ENCODE measurements at regions not wholly inside any gene's neighbourhood (a gene's known extent, or its start where the extent isn't known, plus 50 kb on each side); places are given as distances from the start of the nearest gene placed in this dataset.
"Not testable (repeated sequence)": the region's sequence is repeated elsewhere in the genome, so short reads cannot be mapped to it uniquely, and the experiment has no call there.

DNA sequence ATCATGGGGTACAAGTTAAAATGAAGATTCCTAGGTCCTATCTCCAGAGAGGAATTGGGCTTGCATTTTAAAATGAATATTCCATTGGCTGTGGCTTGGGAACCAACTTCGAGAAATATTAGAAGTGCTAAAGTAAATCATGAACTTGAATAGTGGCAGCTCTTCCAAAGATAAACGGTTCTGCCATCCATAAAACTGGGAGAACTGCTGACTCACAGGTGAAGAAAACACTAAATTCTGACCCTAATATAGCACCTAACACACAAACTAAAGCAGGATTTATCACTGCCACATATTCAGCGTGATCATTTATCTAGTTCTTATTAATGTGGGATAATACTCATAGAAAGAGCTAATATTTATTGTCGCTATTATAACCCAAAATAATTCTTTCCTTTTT, 508.1 kb upstream of the ID4 start:
- no peak for DNase-seq

DNA sequence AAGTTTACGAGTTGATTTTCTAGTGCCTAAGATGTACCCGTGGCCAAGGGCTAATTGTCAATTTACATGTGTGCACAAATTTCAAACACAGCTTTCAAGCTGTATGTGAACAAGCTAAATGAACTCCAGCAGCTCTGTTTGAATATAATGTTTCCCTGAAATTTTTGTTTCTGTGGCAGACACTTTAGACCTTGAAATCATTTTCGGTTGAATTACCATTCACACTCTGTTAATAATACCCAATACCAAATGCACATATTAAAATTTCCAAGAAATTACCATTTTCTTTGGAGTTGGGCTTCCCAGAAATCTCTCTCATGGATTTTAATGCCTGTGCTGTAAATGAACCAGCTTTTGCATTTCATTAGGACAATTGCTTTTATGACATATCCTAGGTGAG, 506.1 kb upstream of the ID4 start:
- no peak for DNase-seq

DNA sequence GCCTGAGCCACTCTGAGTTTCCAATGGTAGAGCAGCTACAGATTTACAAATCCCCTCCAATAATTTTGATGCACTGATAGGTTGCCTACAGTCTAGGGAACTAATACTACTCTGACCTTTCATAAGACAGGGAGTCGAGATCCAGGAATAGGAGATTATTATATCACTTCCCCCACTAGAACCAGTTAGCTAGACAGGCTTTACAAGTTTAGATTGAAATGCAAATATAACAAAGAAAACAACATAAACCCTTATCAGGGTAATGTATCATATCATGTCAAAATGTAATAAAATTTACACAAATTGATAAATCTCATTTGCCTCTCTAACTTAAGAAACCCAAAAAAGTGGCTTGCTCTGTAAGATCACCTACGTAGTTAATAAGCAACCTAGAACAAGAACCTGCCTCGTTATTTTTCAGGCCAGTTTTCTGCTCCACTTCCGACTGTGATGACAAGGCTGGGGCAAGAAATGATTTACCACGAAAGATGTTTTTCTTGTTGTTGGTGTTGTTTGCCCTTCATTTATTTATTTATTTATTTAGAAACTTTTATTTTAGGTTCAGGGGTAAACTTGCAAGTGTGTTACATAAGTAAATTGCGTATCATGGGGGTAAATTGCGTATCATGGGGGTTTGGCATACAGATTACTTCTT, 504.2 kb upstream of the ID4 start:
- DNase-seq, result no peak

DNA sequence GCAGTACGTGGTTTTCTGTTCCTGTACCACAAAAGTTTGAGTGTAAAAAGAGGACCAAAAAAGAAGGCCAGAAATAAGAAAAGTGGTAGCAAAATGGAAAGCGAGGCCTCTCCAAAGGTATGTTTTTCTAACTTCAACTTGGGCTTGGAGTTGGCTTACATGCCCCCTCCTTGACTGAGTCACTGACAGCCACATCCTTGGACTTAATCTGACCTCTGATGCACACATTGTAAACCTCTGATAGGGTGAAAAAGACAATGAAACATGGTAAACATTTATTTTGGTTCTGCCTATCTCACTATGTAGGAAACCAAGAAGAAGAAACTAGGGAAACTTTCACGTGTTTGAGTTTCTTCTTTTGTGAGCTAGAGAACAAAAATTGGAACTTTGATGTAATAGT, 503.2 kb upstream of the ID4 start:
- DNase-seq, result no peak

DNA sequence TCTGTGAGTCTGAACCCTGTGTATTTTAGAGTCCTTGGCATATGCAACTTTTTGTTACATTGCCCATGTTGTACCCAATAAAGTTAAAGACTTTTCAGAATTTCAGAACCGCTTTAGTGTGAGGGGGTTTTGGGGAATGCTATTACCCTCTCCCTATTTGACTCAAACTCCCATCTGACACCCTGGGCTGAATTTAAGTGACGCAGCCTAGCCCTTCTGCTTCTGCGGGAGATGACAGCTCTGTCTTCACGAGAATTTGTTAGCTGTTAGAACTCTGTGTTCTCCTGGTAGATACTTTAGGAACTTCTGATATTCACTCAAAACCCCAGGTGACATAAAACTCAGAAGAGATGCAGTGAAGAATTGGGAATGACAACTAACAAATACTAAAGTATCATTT, 500.6 kb upstream of the ID4 start:
- DNase-seq, result no peak

DNA sequence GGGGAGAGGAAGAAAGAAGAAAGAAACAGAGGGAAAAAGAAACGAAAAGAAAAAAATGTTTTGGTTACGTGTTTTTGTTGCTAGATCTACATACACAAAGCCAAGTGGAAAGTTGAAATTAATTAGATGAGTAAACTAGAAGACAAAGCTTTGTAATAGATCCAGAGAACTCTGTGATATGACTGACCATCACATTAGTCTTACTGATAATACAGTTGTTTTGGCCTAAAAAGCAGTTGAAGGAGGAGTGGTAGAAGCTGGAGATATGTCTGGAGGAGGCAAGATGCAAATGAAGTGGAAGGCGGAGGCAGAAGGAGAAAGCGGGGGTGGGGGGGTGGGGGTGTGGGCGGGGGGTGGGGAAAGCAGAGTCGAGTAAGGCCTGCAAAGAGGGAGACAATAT, 500.1 kb upstream of the ID4 start:
- no peak for DNase-seq

DNA sequence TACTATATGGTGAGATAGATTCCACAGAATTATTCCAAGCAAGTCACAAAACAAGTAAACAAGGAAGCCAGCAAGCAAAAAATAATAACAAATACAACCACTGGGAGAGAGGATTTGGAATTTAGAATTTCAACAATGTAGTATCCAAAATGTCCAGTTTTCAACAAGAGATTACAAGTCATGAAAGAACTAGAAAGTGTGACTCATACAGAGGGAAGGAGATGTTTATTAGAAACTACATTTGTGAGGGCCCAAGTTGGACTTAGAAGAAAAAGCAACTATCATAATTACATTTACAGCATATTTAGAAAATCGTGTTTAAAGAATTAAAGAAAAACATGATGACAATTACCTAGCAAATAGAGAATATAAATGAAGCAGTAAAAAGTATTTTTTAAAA, 494.6 kb upstream of the ID4 start:
- DNase-seq, result no peak

DNA sequence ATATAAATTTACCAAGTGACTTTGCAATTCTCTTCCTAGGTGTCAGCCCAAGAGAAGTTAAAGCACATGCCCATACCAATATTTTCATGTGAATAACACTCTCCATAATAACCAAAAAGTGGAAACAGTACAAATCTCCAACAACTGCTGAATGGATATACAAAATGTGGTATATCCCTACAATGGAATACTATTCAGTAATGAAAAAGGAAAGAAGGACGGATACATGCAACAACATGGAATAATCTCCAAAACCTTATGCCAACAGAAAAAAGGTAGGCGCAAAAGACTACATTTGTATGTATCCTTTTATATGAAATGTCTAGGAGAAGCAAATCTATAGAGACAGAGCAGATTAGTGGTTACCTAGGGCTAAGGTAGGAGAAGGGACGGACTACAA, 487.7 kb upstream of the ID4 start:
- DNase-seq, result no peak

DNA sequence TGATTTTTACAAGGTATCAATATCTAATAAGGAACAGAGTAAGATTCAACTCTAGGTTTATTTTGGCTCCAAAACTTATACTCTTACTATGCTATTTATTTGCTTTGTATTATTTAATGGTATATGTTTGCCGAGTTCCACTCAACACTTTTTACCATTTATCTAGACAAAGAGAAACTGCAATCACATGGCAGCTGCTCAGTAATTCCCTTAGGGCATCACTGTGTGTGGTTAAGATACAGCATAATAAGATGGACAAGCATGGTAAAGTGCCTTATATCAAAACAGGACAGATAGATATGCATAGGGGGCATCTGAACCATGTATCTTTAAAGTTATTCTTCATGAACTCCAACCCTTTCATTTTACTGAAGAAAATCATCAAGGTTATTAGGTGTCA, 483.0 kb upstream of the ID4 start:
- DNase-seq, result no peak

DNA sequence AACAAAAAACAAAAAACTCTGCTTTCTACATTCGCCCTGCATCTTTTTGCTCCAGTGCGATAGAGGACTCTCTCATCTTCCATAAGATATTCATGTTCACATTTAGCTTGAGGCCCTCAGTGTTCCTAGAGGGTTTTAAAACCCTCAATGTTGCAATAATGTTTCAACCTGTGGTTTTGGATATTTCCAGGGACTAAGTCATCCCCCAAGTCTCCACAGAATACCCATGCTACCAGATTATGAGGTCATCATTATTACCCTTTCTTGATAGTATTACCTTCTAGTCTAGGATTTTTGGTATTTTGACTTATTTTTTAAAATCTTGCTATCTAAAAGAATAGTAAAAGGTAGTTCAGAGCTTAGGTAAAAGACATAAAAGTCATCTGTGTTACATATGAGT, 480.5 kb upstream of the ID4 start:
- DNase-seq, result no peak

DNA sequence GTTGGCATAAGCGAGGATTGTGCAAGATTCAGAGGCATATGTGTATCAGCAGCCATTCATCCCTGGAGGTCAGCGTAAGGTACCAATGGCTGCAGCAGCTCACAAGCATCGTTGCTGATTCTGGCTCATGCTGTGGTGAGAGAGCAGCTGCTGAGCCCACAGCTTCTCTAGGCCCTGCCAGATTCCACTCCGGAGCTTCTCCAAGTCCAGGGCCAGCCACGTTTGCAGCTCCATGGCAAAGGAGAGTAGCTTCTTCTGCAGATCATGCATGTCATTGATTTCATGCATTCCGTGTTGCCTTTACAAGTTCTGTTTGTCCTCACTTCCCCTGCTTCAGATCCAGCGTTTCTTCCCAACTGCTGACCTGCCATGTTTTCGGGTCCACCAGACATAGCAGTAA, 474.8 kb upstream of the ID4 start:
- no peak for DNase-seq

DNA sequence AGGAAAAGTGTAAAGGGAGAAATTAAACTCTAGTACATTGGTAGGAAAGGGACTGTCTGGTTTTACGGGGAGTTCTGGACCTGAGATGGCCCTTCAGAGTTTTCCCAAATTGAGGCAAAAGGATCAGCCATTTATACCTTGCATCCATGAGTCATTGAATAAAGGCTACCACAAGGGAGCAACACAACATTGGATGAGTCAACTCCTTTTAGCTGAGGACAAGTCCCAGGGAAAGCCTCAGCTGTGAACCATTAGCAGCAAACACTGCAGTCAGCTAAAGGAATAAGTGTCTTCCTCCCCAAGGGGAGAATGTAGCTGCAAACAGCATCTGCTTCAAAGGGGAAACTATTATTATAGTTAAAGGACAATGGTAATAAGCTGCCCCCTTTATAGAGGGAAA, 468.7 kb upstream of the ID4 start:
- DNase-seq, result no peak

DNA sequence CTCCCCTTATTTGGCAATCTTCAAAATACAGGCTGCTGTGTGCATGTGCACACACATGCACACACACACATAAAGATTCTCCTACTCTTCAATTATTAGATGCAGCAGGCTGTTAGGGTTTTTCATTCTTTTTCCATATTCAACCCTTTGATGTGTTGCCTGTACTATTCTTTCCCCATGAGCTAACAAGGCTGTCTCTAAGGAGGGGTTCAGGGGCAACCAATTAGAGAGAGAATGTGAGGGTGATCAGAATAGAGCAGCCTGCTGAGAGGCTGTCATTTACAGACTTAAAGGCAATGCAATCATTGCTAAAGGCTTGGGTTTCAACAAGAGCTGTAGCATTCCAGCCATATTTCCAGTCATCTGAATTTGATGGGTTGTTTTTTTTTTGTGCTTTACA, 467.4 kb upstream of the ID4 start:
- DNase-seq, result no peak

DNA sequence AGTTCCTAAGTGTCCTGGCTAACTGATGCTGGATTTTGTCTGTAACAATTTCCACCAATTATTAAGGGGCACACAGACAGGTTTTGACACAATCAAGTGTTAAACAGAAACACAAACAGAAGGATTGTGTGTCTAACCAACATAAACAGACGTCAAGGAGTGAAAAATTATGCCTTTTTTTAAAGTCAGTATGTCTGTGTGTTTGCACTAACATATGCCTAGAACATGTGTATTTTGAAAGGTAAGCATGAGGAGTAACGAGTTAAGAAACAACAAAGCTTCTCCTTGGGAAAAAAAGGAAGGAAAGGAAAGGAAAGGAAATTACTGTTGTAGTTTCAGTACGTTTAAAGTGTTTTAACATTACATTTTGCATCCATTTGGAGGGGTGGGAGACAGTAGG, 466.3 kb upstream of the ID4 start:
- no peak for DNase-seq

DNA sequence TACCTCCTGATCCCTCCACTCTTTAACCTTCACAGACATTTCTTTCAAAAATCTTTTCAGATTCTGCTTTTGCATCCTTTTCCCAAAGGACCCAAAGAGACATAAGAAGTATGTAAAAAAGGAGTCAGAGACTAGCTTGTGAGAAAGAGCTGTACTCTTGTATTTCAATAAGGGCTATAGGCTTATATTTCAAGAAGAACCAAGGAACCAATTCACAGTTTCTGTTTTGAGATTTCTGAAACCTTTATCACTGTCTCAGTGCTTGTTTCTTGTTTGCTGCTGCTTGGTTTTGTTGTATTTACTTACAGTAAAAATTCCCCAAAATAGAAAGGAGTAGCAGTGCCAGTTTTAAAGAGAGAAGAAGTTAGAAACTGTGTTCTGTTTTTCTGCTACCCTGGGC, 461.6 kb upstream of the ID4 start:
- DNase-seq, result no peak

DNA sequence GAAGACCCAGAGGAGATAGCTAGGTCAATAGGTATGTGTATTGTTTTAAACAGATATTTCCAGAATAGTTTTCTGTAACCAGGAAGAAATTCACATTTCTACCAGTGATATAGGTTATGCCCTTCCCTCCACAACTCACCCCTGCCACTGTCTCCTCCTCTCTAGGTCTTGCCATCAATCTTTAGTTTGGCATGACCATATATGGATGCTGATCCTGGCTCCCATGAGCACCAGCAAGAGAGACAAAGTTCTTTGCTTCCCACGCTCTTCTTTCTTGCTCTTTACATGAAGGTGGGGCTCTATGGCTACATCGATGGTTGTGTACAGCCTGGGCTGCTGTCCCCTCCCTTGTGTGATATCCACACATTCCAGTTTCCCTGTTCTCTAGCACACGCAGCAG, 459.4 kb upstream of the ID4 start:
- no peak for DNase-seq

DNA sequence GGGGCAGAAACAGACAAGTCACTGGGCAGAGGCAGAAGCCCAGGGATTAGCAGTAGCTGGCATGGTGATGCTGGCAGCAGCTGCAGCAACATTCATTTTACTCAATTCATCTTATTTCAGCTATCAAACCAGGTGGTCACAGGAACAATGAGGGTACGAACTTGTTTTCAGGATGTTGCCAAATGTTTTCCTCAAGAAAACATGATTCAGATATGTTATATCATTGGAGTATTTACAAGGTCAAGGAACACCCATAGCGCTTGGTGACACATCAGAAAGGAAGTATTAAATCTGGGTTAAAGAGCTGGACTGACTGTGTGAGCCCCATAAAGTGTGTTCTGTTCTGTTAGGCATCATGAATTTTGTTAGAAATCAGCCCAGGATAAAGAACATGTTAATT, 456.9 kb upstream of the ID4 start:
- DNase-seq, result no peak

DNA sequence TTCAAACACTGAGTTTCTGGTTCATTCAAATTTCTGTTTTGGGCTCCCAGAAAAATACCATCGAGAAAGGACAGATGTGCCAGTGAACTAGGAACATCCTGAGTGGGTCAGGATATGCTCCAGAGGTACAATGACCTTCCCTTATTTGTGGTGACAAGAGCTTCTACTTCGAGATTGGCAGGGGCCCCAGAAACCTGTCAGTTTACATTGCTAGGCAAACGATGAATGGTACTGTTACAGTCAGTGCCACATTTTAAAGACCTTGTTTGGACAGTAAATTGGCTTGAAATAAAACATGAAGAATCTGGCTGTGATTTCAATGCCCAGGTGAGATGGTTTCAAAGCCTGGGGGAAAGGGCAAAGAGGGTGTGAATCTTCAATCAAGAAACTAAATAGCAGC, 454.5 kb upstream of the ID4 start:
- no peak for DNase-seq

DNA sequence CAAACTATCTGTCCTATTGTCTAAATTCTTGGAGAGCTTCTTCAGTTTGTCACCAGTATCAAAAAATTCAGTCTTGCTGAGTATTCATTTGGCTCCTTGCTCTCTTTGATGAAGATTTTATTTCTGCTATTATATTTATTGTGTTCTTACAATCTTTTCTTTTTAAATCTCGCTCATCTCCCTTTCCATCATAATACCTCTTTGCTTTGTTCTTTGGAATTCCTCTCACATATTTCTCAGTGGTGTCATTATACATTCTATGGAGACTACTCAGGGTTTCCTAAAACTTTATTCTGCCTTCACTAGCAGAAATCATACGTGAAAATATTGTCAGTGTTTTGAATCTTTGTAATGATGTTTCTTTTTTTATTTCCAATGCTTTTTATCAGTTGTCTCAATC, 445.2 kb upstream of the ID4 start:
- no peak for DNase-seq

DNA sequence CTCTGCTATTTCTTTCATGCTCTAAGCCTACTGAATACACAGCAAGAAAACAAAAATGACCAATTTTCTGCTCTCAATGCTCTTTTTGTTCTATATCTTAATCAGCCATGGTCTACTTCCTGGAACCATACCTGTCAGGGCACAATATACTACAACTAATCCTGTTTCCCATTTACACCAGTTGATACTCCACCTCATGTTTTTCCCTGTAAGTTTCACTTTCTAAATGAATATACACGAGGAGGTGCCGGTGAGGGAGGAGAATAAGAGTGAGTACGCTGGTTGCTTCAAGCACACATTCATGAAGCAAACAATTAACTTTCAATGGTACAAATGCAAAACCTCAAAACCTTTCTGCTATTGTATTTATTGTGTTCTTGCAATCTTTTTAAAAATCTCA, 443.1 kb upstream of the ID4 start:
- DNase-seq, result no peak

DNA sequence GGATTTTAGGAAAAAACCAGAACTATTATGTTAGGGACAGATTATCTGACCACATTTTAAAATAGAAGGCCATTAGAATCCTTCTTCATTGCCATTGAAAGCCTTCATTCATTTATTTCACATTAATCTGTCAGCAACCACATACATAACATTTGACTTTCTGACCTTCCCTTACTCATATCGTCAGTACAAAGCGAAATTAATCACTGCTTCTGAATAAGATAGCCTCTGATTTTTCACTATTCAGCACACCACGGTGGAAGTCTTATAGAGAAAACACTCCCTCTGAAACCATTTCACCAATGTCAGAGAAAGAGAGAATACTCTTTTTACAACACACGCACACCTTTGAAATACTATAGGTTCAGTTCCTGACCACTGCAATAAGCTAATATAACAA, 442.5 kb upstream of the ID4 start:
- DNase-seq, result no peak

DNA sequence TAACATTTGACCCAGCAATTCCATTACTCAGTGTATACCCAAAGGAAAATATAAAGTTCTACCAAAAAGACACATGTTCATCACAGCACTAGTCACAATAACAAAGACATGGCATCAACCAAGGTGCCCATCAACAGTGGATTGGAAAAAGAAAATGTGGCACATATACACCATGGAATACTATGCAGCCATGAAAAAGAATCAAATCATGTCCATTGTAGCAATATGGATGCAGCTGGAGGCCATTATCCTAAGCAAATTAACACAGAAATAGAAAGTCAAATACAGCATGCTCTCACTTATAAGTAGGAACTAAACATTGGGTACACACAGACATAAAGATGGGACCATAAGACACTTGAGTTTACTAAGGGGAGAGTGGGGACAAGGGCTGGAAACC, 441.9 kb upstream of the ID4 start:
- DNase-seq, result no peak

DNA sequence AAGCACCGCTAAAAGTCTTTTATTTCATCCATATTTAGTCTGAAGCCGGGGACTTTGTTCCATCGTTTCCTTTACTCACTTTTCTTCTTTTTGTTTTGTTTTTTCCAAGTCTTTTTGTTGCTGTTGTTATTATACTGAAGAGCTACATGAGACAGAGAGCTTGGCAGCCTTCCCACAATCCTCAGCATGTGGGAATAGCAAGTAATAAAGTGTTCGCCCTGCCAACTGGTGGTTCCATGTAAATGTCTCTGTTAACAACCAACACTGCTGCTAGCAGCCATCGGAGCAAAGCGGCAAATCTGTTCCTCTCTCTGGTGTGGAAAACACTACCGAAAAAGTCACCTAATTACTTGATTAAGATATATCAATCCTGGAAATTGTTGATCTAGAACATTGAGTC, 437.8 kb upstream of the ID4 start:
- DNase-seq, result no peak

DNA sequence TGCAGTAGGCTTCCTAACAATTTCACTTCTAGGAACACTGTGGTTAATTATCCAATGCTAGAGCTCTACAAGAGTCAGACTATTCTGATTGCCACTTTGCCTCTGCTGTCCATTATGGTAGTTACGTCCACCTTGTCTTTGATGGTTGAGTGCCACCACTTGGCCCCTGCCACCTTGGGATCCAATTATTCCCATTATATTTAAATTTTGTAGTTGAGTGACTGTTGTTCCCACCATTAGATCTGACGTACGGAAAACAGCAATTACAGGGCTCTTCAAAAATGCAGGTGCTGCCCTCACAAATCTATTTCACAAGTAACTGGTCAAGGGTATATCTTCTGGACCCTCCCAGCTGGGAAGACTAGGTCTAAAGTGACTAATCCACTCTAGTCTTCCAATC, 432.3 kb upstream of the ID4 start:
- DNase-seq, result not testable (repeated sequence)

DNA sequence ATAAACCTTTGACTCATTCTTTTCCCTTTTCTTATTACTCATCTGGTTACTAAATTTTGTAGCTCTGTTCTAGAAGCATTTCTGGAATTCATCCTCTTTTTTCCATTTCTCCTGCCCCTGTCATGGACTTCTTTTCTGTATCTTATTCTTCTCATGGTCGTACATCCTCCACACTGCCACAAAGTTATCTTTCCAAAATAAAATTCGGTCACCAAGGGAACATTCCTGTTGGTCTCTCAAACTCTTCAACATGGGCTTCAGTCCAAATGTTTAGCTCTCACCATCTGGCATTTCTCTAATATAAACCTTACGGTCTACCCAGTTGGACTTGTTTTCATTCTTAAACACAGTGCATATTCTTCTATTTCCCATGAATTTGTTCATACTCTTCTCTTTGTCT, 428.8 kb upstream of the ID4 start:
- DNase-seq, result no peak

DNA sequence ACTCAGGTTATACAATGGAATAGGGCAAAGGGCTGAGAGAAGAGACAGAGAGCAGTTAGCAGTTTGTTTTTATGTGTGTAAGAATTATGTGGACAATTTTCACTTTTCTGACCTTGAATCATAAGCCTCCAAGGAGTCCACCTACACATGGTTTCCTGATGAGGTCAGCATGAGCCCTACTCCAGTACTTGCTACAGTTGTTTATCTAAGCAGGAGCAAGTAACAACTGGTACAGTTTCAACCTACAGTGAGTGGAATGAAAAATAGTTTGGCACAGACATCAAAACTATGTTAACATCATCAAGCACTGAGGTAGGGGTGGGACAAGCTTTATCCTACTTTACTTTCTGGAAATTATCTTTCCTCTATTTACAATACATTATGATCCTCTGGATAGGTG, 426.7 kb upstream of the ID4 start:
- DNase-seq, result no peak
